ENCODE measurements at regions not wholly inside any gene's neighbourhood (a gene's known extent, or its start where the extent isn't known, plus 50 kb on each side); places are given as distances from the start of the nearest gene placed in this dataset.

DNA sequence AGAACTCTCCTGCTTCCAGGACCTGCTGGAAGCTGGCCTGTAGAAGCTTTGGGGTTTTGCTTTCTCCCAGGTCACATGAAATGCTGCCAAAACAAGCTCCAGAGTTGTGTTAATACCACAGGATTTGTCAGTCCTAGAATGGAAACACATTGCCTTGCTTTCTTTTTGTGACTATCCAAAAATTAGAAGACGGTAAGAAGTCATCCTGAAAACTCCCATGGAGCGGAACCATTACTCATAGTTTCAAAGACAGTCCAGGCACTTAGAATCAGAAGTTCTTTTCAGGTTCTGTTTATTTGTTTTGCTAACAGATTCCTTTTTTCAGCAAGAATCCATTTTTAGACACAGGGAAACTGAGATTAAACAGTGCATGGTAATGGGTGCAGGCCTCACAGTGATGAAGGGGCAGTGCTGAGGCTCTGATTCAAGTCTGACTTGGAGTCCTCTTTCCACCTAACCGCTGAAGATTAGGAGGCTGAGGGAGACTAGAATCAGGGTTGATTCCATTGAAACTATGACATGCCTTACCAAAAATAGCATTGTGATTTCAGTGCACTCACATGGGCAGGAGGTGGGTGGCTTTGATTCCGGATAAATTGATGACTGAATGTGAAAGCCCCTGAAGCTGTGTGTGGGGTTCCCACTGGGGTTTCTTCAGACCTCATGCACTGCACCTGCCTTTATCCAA is 72.2 kb upstream of the NAA20 start:
- Mint-ChIP-seq H3K4me3 (no peak overlapping the region), H3K9me3 (no peaks in the 10 kb centered on the region)

DNA sequence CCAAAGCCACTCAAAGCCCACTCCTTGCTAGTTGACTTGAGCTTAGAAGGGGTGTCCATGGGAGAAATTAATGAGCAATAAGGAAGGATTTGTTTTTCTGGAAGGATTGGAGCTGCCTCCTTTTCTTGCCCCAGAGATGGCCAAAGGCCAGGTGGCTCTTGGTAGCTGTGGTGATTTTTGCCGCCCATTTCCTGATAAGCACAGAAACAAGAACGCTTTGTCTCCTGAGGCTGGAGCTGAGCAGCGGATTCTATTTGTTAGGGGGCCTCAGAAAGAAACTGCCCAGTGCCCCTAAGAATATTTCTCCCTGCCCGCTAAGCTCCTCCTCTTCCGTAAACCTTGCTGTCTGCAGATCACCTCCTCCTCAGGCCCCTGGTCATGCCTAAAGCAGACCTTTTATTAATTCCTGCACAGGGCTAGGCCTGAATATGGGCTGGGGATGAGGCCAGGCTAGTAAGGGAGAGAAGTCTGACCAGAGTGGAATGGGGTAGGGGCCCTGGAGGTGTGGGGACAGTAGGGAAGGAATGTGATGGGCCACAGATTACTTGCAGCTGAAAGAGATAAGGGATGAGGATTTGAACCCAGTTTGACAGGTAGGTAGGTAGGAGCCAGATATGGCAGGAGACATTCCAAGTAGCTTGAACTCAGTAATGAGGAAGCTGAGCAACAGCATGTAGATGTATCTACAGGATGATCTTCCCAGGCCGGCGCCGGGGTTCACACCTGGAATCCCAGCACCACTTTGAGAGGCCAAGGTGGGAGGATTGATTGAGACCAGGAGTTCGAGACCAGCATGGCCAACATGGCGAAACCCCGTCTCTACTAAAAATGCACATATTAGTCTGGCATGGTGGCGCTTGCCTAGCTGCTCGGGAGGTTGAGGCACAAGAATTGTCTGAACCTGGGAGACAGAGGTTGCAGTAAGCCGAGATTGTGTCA is 71.2 kb upstream of the NAA20 start:
- Mint-ChIP-seq H3K36me3 (no peaks in the 10 kb centered on the region), H3K4me3 (no peak overlapping the region), H3K27me3 (peaks cover 15% of the 10 kb centered on the region), H3K4me1 (no peaks in the 10 kb centered on the region), H3K9me3 (no peaks in the 10 kb centered on the region), H3K27ac (no peak overlapping the region)
- DNase-seq = no peak
- CTCF ChIA-PET = no interaction called here

More for the DNA sequence above, 72.2 kb upstream of the NAA20 start:
- DNase-seq = no peak
- H3K27me3 Mint-ChIP-seq = peaks cover 20% of the 10 kb centered on the region
- H3K4me1 Mint-ChIP-seq = no peaks in the 10 kb centered on the region
- H3K36me3 Mint-ChIP-seq = no peaks in the 10 kb centered on the region
- CTCF ChIA-PET = no interaction called here
- H3K27ac Mint-ChIP-seq = no peak overlapping the region

DNA sequence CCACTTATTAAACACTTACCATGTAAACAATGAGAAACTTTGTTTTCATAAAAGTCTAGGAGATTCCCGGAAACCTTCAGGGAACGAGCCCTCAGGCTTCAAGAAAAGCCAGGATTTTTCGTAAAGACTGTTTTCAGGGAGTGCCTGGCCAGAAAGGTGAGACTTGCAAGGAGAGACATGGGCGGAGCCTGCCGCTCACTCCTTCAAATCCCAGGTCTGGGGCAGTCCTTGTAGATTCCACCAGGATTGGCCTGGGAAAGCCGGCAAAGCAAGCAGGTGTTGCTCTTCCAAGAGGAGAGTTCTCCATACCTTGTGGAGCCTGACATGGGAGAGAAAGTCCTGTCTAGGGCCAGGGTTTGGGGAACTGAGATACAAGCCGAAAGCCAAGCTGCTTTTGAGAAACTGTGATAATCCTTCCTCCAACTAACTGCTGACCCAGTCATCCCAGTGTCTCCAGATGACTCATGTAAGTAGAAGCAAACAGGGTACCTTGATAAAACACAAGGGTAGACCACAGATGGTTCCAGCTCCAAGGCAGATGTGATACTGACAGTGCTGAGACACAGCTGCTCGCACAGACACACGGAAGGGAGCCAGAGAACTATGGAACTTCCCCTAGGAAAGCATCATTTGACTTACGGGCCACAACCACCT is 69.4 kb upstream of the NAA20 start:
- Mint-ChIP-seq H3K4me1 (peaks cover 7% of the 10 kb centered on the region), H3K27ac (no peak overlapping the region), H3K36me3 (no peaks in the 10 kb centered on the region), H3K27me3 (peaks cover 22% of the 10 kb centered on the region), H3K9me3 (no peaks in the 10 kb centered on the region), H3K4me3 (no peak overlapping the region)
- CTCF ChIA-PET = no interaction called here
- no peak for DNase-seq

DNA sequence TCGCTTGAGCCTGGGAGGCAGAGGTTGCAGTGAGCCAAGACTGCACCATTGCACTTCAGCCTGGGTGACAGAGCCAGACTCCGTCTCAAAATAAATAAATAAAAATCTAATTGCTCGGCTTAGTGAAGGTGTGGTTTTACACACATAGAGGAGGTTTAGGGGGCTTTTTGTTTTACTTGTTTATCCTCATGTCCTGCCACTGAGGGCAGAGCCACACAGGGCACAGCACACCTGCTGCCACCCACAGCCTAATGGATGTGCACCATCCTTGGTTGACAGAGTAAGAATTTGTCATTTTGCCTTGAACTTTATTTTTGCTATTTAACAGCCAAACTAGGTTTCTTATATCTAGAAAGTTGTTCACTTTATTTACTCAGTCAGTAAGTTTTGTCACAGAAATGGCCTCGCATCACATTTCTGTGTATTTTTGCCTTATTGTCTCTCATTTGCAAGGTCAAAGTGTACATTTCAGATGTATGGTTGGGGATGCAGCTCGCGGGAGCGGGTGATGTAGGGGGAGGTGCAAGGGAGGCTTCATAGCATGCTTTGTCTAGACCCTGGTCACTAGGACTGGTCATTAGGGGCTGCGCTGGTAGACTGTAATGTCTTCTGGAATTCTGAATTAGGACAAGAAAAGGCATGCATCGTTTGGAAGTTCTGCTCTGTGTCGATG is 67.8 kb upstream of the NAA20 start:
- no peak for DNase-seq
- Mint-ChIP-seq H3K4me3 (no peak overlapping the region), H3K4me1 (peaks cover 8% of the 10 kb centered on the region), H3K9me3 (no peaks in the 10 kb centered on the region), H3K27ac (no peak overlapping the region), H3K36me3 (no peaks in the 10 kb centered on the region), H3K27me3 (peaks cover 20% of the 10 kb centered on the region)
- CTCF ChIA-PET = no interaction called here

DNA sequence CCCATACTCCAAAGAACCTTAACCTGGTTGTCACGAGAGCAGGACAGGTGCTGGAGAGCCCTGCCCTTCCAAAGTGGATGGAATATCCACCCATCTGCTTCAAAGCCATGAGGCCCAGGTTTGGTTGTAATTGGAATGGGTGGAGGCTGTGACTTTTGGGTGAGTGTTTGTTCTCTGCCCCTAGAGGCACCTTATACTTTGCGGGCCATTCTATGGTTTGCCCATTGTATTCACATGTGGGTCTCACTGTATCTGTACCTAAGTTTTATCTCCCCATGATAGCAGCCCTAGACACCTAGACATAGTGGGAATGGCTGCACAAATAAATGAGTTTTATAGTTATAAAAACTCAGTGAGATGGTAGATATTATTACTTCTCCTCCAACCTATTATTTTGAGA is 67.1 kb upstream of the NAA20 start:
- CTCF ChIA-PET = no interaction called here
- Mint-ChIP-seq H3K36me3 (no peaks in the 10 kb centered on the region), H3K9me3 (no peaks in the 10 kb centered on the region), H3K4me3 (no peak overlapping the region), H3K27me3 (peaks cover 18% of the 10 kb centered on the region), H3K4me1 (peaks cover 8% of the 10 kb centered on the region), H3K27ac (no peak overlapping the region)
- DNase-seq = no peak

DNA sequence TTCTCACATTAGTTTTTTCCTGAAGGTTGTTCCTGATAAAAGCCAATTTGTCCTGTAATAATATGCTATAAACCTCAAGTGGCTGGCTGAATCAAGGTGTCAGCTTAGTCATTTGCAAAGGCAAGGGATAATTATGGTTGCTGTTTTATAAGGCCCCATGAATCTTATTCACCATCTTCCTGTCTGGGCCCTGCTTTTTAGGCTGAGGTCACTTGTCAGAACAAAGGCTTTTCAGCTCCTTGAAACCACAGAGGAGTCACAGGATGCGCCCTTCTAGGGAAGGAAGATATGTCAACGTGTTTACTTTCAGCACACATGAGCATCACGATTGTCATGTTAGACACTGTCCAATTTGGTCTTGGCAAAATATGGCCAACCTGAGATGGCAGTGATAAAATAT is 64.8 kb upstream of the NAA20 start:
- H3K9me3 Mint-ChIP-seq = no peaks in the 10 kb centered on the region
- no peak for DNase-seq
- H3K27me3 Mint-ChIP-seq = peaks cover 18% of the 10 kb centered on the region
- no peak overlapping the region for H3K27ac Mint-ChIP-seq
- no peaks in the 10 kb centered on the region for H3K36me3 Mint-ChIP-seq
- peaks cover 8% of the 10 kb centered on the region for H3K4me1 Mint-ChIP-seq
- CTCF ChIA-PET = no interaction called here
- no peak overlapping the region for H3K4me3 Mint-ChIP-seq

DNA sequence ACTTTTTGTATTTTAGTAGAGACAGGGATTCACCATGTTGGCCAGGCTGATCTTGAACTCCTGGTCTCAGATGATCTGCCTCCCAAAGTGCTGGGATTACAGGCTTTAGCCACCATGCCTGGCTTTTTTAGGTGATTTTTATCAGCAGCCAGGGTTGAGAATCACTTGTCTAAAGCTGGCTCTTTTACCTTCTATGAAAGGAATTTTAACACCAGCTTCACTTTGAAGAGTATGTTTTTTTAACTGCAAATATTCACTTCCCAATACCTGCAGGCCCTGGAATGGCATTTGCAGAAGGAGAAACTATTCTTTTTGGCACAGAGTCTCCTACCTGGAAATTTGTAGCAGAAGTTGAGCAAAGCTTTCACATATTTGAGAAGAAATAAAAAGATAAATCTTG is 63.6 kb upstream of the NAA20 start:
- peaks cover 18% of the 10 kb centered on the region for H3K27me3 Mint-ChIP-seq

DNA sequence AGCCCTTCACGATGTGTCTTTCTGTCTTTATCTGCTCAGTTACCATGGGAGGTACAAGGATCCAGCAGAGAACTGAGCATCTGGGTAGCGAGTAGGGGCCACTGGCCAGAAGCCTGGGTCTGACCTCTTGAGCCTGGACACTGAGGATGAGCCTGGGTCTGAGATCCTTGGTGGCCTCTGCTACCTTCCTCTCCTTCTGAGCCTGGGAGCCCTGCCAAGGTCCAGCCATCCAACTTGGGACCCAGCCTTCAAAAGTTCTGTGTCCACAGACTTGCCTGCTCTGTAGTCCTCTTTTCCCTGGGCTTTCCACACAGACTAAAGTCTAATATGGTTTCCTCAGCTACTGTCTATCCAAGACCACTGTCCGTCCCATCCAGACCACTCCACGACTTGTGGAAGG is 60.2 kb upstream of the NAA20 start:
- Mint-ChIP-seq H3K27me3 (peaks cover 8% of the 10 kb centered on the region), H3K4me1 (peaks cover 8% of the 10 kb centered on the region), H3K4me3 (no peak overlapping the region), H3K36me3 (no peaks in the 10 kb centered on the region), H3K9me3 (no peaks in the 10 kb centered on the region), H3K27ac (no peak overlapping the region)
- CTCF ChIA-PET = no interaction called here
- DNase-seq = no peak

More for the DNA sequence above, 63.6 kb upstream of the NAA20 start:
- Mint-ChIP-seq H3K27ac (no peak overlapping the region), H3K36me3 (no peaks in the 10 kb centered on the region), H3K9me3 (no peaks in the 10 kb centered on the region), H3K4me3 (no peak overlapping the region), H3K4me1 (peaks cover 8% of the 10 kb centered on the region)
- DNase-seq = no peak
- CTCF ChIA-PET = no interaction called here

DNA sequence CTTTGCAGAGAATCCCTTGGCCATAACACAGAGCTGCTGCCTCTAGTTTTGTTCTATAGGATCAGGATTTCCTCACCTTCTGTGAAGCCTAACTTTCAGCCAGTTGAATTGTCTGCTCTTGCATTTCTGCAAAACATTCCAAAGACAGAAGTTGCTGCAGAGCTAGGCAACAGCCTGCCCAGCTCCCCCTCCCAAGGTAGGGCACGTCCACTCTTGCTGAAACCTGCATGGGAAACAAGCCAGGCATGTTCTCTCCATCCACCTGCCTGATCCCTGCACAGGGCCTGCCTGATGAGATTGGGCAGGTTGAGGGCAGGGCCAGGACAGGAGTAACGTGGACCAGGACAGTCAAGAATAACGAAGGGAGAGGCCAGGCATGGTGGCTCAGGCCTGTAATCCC is 58.9 kb upstream of the NAA20 start:
- no peaks in the 10 kb centered on the region for H3K4me1 Mint-ChIP-seq
- H3K36me3 Mint-ChIP-seq = no peaks in the 10 kb centered on the region
- CTCF ChIA-PET = no interaction called here
- H3K27ac Mint-ChIP-seq = no peak overlapping the region
- H3K27me3 Mint-ChIP-seq = peaks cover 4% of the 10 kb centered on the region
- H3K4me3 Mint-ChIP-seq = no peak overlapping the region
- no peaks in the 10 kb centered on the region for H3K9me3 Mint-ChIP-seq
- no peak for DNase-seq

DNA sequence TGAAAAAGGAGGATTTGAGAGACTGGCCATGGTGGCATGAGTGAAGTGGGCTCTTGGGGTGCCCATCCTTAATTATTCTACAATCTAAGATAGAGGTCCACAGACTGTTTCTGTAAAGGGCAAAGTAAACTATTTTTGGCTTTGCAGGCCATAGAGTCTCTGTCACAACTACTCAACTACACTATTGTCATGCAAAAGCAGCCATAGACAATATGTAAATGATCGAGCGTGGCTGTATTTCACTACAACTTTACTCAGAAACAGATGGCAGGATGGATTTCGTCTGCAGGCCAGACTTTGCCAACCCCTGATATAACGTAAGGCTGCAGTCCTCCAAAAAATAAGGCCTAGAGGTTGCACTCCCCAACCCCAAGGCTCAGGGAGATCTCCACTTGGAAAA is 58.2 kb upstream of the NAA20 start:
- CTCF ChIA-PET = no interaction called here
- H3K27me3 Mint-ChIP-seq = no peaks in the 10 kb centered on the region
- no peaks in the 10 kb centered on the region for H3K36me3 Mint-ChIP-seq
- no peak for DNase-seq
- H3K27ac Mint-ChIP-seq = no peak overlapping the region
- H3K4me1 Mint-ChIP-seq = no peaks in the 10 kb centered on the region
- H3K4me3 Mint-ChIP-seq = no peak overlapping the region
- no peaks in the 10 kb centered on the region for H3K9me3 Mint-ChIP-seq

DNA sequence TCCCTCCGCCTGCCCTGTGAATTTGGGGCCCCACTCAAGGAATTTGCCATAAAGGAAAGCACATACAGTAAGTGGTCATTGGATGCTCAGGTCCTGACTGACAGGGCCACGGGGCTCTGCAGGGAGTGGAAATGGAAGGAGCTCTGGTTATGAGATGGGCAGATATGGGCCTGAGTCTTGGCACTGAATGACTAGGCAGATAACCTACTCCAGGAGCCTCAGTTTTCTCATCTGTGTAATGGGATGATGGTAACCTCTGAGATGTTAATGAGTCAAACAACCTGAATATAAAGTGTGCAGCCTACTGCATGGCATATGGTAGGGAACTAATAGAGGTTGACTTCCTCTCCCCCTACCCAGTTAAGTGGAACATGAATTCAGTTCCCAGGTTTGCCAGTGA is 56.4 kb upstream of the NAA20 start:
- DNase-seq = no peak
- no peaks in the 10 kb centered on the region for H3K36me3 Mint-ChIP-seq

DNA sequence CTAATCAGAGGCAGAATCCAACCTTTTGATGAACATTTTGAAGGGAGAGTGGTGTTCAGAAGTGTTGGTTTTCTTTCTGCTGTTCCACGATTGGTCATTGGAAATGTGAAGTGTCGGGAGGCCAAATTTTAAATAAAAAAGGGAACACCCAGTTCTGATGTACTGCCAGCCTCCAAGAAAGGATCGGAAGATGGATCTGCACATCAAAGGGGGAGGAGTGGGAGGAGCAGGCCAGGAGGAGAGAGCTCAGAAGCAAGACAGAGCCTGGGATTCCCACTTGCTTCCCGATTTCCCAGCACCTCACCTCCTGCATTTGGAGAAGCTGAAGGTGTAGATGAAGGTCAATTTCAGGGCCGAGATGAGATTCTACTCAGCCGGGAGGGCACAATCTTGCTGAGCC is 55.9 kb upstream of the NAA20 start:
- DNase-seq = no peak
- CTCF ChIA-PET = no interaction called here
- H3K27ac Mint-ChIP-seq = no peak overlapping the region
- no peaks in the 10 kb centered on the region for H3K4me1 Mint-ChIP-seq
- no peaks in the 10 kb centered on the region for H3K27me3 Mint-ChIP-seq
- no peaks in the 10 kb centered on the region for H3K9me3 Mint-ChIP-seq
- no peaks in the 10 kb centered on the region for H3K36me3 Mint-ChIP-seq
- no peak overlapping the region for H3K4me3 Mint-ChIP-seq

More for the DNA sequence above, 56.4 kb upstream of the NAA20 start:
- H3K4me3 Mint-ChIP-seq = no peak overlapping the region
- no peaks in the 10 kb centered on the region for H3K4me1 Mint-ChIP-seq
- CTCF ChIA-PET = no interaction called here
- H3K9me3 Mint-ChIP-seq = no peaks in the 10 kb centered on the region
- no peaks in the 10 kb centered on the region for H3K27me3 Mint-ChIP-seq
- H3K27ac Mint-ChIP-seq = no peak overlapping the region

DNA sequence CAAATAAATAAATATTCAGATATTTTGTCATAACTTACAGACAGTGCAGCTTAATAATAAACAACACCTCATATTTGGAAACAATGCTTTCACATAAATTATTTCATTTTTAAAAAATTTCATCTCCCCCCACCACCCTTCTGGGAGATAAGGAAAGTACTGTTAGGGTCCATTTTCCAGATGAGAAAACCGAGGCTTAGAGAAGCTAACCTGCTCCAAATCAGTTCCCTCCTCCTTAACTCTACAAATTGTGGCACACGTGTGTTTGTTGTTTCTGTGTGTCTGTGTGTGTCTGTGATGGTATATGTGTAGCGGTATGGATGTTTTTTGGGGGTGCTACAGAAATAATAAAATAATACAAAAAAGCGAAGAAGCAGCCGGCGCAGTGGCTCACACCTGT is 54.2 kb upstream of the NAA20 start:
- no peak overlapping the region for H3K4me3 Mint-ChIP-seq
- DNase-seq = no peak
- no peak overlapping the region for H3K27ac Mint-ChIP-seq
- peaks cover under 1% of the 10 kb centered on the region for H3K4me1 Mint-ChIP-seq
- H3K9me3 Mint-ChIP-seq = no peaks in the 10 kb centered on the region
- no peaks in the 10 kb centered on the region for H3K27me3 Mint-ChIP-seq
- CTCF ChIA-PET = no interaction called here
- no peaks in the 10 kb centered on the region for H3K36me3 Mint-ChIP-seq

Measured in activated naive CD4-positive, alpha-beta T cell treated with anti-CD3 and anti-CD28 coated beads, Interleukin-2, amount 10 ng/mL, durations not matched to agents 7 days and 5 days (primary cell).